Neutrophil (primary cell): ENCODE measurements at regions not wholly inside any gene's neighbourhood (a gene's known extent, or its start where the extent isn't known, plus 50 kb on each side); places are given as distances from the start of the nearest gene placed in this dataset.

Experiments
- H3K27ac ChIP-seq: fragments of 200-600 bp; sonication (generic); 2 replicates; pipeline ENCODE4 v1.5.1; 2016; ENCODE audit warnings: mild to moderate bottlenecking, moderate library complexity
- H3K27me3 ChIP-seq: fragments of 200-600 bp; sonication (generic); 2 replicates; pipeline ENCODE4 v1.6.0; 2016; ENCODE audit warnings: mild to moderate bottlenecking
- H3K36me3 ChIP-seq: fragments of 200-600 bp; sonication (generic); 2 replicates; pipeline ENCODE4 v1.5.1; 2017
- H3K4me1 ChIP-seq, 2 experiments: fragments of 200-600 bp in 1 of 2; sonication (generic) in 1 of 2; 1 replicate in 1 of 2; 2 replicates in 1 of 2; pipeline versions ENCODE4 v1.5.1 to v1.6.1; 2013 to 2016; ENCODE audit warnings: low read depth in 1 of 2, low read length in 1 of 2, mild to moderate bottlenecking in 1 of 2, moderate library complexity in 1 of 2; ENCODE audit not compliant: control insufficient read depth in 1 of 2, insufficient read depth in 1 of 2
- H3K4me3 ChIP-seq, 2 experiments: fragments of 200-600 bp in 1 of 2; sonication (generic) in 1 of 2; 1 replicate in 1 of 2; 2 replicates in 1 of 2; pipeline ENCODE4 v1.5.1; 2013 to 2016; ENCODE audit warnings: low read depth in 1 of 2, low read length in 1 of 2, mild to moderate bottlenecking in 1 of 2, moderate library complexity in 1 of 2
- H3K9me3 ChIP-seq: fragments of 200-600 bp; sonication (generic); 2 replicates; pipeline ENCODE4 v1.5.1; 2016
- TF ChIP-seq, protein P1 (sequence below): fragments of 200-600 bp; sonication (generic); IDR thresholded peaks from 2 replicates; pipeline ENCODE4 v1.5.1; 2016; ENCODE audit warnings: antibody characterized with exemption

- Histone ChIP-seq H3K27ac (no peak overlapping the region), H3K4me3 (no peak overlapping the region), H3K36me3 (no peaks in the 10 kb centered on the region), H3K4me1 (no peaks in the 10 kb centered on the region), H3K27me3 (no peaks in the 10 kb centered on the region), H3K9me3 (no peaks in the 10 kb centered on the region)
- TF ChIP-seq, protein P1, sequence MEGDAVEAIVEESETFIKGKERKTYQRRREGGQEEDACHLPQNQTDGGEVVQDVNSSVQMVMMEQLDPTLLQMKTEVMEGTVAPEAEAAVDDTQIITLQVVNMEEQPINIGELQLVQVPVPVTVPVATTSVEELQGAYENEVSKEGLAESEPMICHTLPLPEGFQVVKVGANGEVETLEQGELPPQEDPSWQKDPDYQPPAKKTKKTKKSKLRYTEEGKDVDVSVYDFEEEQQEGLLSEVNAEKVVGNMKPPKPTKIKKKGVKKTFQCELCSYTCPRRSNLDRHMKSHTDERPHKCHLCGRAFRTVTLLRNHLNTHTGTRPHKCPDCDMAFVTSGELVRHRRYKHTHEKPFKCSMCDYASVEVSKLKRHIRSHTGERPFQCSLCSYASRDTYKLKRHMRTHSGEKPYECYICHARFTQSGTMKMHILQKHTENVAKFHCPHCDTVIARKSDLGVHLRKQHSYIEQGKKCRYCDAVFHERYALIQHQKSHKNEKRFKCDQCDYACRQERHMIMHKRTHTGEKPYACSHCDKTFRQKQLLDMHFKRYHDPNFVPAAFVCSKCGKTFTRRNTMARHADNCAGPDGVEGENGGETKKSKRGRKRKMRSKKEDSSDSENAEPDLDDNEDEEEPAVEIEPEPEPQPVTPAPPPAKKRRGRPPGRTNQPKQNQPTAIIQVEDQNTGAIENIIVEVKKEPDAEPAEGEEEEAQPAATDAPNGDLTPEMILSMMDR, result no peak
Observed at GRCh38 chr1:58143972-58144697, 402.4 kb downstream of the OMA1 start.

GRCh38 chr1:58136387-58136786, 410.1 kb downstream of the OMA1 start:
- Histone ChIP-seq H3K36me3 (no peaks in the 10 kb centered on the region), H3K4me3 (no peak overlapping the region), H3K27me3 (no peaks in the 10 kb centered on the region), H3K9me3 (no peaks in the 10 kb centered on the region), H3K4me1 (no peaks in the 10 kb centered on the region), H3K27ac (no peak overlapping the region)
- TF ChIP-seq, protein P1, result no peak

- Histone ChIP-seq H3K27ac (no peak overlapping the region), H3K9me3 (no peaks in the 10 kb centered on the region), H3K36me3 (no peaks in the 10 kb centered on the region), H3K4me3 (no peak overlapping the region), H3K4me1 (no peaks in the 10 kb centered on the region), H3K27me3 (no peaks in the 10 kb centered on the region)
- TF ChIP-seq, protein P1, result no peak
Observed at GRCh38 chr1:58135821-58136321, 410.7 kb downstream of the OMA1 start.

- H3K27ac ChIP-seq, result no peak overlapping the region
- H3K27me3 ChIP-seq, result no peaks in the 10 kb centered on the region
- no peaks in the 10 kb centered on the region for H3K4me1 ChIP-seq
- no peaks in the 10 kb centered on the region for H3K9me3 ChIP-seq
- TF ChIP-seq, protein P1, result no peak
- no peaks in the 10 kb centered on the region for H3K36me3 ChIP-seq
- H3K4me3 ChIP-seq, result no peak overlapping the region
Observed at GRCh38 chr1:58133562-58133961, 413.0 kb downstream of the OMA1 start.

DNA sequence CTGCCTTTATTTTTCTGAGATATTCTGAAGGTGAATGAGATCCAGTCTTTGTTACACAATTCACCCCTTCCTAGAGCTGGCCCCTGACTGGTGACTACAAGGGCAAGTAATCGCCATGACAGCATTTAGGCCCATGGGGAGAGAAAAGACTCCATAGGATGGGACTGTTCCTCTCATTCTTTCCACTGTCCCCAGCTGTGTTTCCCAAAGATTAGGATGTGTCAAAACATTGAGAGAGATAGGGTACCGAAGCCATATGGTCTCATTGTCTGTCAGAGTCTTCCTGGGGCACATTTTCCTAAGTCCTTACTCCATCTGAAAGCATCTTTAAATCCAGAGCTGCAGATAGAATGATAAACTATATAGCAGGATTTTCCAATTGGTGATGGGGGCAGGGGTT, 423.5 kb downstream of the OMA1 start:
- Histone ChIP-seq H3K9me3 (no peaks in the 10 kb centered on the region), H3K4me1 (no peaks in the 10 kb centered on the region), H3K4me3 (no peak overlapping the region), H3K27ac (no peak overlapping the region), H3K27me3 (no peaks in the 10 kb centered on the region), H3K36me3 (no peaks in the 10 kb centered on the region)
- TF ChIP-seq, protein P1, result no peak
